HT1080 (cell line): ENCODE measurements at regions not wholly inside any gene's neighbourhood (a gene's known extent, or its start where the extent isn't known, plus 50 kb on each side); places are given as distances from the start of the nearest gene placed in this dataset.
"Not testable (repeated sequence)": the region's sequence is repeated elsewhere in the genome, so short reads cannot be mapped to it uniquely, and the experiment has no call there.

Source experiments
- DNase-seq: peaks from one replicate; pipeline ENCODE4 v3.0.0-alpha.2; 2015; ENCODE audit warnings: low read depth

DNA sequence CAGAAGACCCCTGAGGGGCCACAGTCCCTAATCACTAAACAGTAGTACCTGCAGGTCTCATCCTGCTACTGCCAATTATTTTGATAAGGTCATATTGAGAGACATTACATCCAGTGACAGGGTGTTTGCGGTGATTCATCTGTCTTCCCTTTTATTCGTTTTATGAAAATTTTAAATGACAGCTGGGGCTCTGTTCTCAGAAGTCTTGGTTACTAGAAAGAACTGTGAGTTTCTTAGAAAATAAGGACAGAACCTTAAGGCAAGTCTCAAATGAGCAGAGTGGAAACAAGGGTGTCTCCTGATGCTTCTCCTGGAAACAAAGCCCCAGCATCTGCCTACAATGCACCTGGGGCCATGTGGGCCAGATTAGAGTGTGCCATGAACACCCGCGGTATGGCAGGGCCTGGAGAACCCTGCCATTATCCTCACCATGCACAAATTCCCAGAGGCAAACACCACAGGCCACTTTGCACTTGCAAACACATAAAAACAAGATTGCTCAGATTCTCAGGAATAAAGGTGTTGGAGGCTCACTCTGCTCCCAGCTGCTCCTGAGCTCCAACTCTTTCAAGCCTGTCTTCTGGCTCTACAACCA, 66.3 kb upstream of the IQSEC1 start:
- no peak for DNase-seq

DNA sequence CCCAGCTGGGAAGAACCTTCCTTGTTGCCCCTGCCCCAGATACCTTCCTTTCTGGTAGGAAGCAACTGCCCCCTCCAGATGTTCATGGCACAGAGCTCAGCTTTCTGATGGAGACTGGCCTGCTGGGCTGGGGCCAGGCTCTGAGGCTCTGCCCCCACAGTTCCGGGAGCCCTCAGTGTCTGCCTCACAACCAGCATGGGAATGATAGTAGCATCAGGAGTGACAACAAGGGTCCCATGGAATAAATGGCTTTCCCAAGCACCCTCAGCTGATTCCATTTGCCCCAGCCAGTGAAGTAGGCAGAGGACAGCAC, 65.6 kb upstream of the IQSEC1 start:
- no peak for DNase-seq

DNA sequence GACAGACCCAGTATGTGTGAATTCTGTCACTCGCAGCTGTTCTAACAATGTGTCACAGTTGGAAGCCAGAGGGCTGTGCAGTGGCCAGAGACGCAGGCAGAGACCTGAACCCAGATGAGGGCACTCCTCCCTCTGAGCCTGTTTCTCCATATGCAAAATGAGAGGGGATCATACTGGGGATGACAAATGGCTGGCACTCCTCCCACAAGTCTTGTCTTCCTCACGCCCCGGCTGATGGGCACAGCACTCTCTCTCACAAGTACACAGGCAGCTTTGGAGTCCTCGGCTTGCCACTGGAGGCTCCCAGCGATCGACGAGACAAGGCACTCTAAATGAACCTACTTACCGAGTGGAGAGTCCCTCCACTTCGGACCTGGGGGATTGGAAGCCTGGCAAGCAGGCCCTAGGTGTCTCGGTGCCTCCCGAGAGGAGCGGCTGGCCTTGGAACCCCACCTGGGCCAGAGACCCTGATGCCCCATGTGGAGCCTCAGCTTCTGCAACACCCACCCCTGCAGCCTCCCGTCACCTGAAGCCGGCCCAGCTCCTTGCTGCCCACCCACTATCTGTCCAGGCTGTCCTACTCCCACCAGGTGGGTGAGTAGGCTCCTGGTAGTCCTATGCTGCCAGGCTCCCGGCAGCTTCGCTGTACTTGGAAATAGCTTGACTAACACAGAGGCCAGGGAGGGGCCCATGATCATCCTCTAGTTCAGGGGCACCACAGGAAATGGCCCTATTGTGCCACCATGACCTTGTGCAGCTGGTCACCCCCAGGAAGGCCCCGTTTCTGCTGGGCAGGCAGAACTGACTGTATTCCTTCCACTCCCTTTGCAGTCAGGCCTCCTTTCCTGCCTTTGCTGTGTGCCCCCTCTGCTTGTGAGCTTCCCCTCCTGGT, 65.0 kb upstream of the IQSEC1 start:
- no peak for DNase-seq

DNA sequence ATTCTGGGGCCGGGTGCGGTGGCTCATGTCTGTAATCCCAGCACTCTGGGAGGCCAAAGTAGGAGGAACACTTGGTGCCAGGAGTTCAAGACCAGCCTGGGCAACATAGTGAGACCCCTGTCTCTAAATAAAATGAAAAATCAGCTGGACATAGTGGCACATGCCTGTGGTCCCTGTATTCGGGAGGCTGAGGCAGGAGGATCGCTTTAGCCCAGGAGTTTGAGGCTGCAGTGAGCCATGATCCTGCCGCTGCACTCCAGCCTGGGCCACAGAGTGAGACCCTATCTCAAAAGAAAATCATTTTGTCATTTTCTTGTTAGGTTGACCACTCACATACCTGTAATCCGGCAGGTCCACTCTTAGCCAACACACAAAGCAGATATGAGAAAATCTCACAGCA, 63.6 kb upstream of the IQSEC1 start:
- DNase-seq, result not testable (repeated sequence)

DNA sequence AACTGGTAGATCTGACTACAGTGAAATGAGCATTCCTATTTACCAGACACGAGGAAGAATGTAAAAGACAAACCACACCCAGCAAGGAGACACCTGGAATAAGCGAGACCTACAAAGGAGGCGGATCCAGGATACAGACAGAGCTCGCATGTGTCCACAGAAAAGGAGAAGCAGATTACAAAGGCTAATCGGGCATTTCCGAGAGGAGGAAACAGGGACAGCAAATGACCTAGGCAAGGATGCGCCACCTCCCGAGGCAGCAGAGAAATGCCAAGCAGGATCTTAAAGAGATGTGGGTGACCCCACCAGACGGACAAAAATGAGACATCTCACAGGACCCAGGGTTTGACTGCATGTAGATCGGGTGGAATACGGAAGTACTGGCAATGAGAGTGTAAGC, 63.2 kb upstream of the IQSEC1 start:
- DNase-seq, result no peak

DNA sequence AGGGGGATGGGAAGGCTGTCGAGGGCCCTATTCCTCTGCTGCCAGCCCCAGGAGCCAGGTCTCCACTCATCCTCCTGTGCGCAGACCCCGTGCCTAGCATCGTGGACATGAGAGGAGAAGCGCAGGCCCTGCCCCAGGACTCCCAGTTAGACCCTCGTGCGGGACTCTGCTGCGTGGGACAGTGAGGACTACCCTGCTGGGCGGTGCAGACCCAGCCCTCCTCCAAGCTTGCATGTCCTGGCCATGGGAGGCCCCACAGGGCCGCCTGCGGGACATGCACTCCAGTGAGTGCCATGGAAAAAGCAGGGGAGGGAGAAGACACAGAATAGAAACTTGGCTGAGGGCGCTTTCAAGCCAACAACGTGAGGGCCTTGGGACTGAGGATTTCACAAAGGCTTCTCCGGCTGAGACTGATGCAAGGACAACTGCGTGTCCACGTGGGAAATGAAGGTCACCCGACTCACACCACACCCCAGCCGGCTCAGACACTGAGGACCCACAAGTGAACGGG, 62.6 kb upstream of the IQSEC1 start:
- DNase-seq, result no peak

DNA sequence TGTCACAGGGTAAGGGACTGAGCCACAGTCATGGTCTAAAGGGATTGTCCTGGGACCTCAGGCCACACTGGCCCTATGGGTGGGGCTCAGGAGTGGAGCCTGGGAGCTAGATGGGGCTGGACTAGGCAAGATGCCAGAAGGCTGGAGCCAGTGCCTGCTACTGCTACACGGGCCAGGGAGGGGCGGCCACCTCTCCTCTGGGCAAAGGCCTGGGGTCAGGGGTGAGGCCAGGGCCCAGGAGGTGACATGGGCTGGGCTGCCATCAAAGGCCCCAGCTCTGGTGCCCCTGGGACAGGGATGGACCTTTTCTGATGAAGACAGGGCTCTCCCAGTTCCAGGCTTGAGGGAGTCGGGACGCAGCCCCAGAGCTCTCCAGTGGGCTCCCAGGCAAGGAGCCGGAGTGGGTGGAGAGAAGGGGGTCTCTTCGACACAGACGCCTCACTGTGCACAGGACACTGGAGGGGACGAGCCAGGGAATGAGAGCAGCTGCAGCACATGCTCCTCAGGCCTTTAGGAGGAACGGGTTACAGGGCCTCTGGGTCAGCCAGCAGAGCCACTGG, 62.1 kb upstream of the IQSEC1 start:
- DNase-seq, result no peak

DNA sequence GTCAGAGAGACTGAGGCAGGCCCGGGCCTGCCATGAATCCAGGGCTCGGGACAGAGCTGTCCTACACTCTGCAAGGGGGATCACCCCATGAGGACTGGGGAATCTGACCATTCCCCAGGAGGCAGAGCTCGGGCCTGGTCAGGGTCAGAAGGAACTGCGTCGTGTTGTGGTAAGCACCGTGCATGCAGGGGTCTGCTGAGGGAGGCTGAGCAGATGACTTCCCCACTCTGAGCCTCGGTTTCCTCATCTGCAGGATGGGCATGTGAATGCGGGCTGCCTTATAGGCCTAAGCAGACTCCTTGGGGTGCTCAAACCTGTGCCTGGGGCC, 61.6 kb upstream of the IQSEC1 start:
- DNase-seq, result no peak

DNA sequence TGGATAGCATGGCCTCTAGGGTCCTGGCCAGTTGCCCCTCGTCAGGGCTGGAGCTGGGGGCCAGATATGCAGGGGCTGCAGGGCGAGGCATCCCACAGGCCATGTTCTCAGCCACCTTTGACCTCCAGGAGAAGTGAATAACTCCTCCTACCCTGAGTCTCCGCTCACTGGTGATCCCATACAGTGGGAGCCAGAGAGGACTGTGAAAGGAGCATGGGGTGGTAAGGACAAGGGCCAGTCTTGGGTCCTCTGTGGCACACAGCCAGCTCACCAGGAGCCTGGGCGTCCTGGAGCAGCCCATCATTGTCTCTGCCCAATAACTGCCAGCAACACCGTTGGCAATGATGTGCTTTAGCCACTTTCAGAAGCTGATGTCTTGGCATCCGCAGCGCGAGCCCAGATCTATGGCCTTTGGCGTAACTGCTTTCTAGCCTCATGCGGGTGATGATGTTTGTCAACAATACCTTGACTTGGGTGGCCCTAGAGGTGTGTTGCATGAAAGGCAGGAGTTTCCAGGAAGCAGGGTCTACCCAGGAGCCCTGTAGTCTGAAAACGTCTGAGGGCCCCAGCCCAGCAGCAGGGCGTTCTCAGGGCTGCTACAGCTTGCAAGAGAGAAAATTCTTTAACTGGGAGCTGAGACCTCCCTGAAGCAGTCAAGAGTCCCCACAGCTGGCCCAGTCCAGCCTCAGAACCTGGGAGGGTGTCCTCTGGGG, 61.1 kb upstream of the IQSEC1 start:
- no peak for DNase-seq

DNA sequence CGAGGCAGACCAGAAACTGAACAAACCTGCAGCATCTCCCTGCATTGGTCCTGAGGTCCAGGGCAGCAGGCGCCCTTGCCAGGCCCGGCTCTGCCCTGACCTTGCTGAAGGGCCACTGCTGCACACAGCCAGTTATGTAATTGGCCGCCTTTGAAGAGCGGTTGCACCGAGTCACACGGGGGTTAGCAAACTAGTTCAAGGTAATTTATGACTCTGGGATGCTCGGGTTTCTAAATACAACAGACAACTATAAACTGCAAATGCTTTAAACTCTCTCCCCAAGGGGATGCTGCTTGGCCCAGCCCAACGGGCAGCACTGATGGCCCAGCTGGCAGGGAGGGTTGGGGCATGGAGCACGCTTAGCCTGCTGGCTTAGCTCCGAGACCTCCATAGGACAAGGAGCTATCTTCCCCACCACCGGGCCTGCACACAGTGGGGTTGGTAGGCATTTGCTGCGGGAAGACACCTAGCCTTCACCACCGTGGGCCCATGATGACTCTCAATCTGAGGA, 60.3 kb upstream of the IQSEC1 start:
- no peak for DNase-seq

DNA sequence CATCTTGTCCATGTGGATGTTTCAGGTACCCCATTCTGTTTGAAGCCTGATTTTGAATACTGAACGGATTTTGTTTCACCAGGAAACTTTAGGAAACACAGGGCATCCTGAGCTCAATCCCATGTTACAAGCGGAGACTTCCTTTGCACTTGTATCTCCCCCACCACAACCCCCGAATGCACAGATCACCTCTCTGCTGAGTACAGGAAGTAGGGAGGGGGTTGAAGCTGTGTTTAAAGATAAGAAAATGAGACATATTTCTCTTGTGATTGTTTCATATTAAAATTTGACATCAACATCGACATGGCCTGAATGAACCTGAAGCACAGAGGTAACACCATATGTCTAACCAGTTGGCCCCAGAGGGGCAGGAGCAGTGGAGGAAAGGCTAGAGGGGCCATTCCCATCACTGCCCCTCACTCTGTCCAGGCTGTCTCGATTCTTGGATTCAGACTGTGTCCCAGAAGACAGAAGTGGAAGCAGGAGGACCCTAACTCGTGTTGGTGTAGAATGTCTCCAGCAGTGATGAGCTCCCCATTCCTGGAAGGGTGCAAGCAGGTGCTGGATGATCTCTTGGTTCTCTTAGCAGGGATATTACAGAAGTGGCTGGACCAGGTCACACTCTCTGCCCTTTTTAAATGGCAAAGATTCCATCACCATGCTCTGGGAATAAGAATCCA, 59.6 kb upstream of the IQSEC1 start:
- DNase-seq, result no peak

DNA sequence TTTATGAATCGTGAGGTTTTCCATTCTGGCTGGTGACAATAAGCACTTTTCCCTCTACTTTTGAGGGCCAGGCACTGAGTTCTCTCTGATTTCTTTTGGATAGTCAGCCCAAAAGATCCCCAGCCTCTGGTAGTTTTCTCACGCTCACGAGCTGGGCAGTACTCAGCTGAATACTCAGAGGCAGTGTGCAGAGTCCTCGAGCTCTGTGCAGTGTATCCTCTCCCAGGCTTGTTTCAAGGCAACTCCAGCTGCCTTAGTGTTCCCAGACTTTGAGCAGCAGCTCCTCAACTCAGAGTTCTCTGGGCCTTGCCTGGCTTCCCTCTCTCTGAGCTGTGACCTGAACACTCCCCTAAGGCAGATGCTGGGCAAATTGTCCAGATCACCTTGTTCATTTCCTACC, 59.1 kb upstream of the IQSEC1 start:
- DNase-seq, result no peak

DNA sequence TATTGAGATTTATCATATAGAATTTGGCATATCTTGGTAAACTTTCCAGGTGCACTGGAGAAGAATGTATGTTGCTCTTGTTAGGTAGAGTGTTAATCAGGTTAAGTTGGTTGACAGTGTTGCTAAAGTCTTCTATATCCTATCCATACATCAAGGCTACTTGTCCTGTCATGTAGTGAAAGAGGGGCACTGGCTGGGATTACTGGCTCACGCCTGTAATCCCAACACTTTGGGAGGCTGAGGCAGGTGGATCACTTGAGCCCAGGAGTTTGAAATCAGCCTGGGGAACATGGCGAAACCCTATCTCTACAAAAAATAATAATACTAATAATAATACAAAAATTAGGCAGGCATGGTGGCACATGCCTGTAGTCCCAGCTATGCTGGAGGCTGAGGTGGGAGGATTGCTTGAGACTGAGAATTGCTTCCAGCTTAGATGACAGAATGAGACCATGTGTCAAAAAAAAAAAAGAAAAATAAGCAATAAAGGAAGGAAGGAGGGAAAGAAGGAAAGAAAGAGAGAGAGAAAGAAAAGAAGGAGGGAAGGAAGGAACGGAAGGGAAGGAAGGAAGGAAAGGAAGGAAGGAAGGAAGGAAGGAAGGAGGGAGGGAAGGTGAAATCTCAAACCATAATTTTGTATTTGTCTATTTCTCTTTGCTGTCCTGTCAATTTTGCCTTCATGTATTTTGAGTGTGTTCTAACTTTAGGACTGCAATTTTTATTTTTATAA, 57.4 kb upstream of the IQSEC1 start:
- no peak for DNase-seq

DNA sequence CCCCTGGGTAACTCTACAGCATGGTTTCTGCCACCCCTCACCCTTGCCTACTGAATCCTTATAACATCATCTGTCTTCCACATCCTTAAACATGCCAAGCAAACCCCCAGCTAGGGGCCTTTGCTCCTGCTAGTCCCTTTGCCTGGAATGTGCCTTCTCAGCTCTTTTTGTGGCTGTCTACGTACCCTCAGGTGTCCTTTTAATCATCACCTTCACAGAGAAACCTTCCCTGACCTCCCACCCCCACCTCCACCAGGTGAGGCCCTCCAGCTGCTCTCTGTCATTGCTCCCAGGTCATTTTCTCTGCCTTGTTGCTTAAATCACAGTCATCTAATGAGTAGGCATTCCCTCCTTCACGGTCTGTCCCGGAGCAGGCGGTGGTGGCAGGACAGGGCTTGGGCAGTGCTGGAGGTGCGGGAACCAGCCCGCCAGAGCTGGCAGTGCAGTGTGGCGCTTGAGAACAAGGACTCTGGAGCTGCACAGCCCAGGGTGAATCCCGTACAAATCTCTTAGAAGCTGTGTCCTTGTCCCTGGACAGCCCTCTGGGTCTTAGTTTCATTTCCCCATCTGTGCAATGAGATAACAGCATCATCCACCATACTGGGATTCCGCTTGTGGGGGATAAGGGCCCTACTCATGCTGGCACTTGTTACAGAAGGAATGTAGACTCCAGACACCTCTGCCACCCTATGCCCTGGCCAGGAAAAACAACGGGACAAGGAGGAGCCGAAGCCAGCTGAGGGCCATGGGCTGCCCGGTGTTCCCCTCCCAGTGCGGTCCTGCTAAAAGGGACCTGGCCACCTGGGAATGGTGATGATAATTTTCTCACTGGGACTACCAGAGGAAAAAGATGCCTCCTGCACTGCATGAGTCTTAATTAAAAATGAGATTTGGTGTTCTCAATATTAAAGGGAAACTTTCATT, 52.1 kb upstream of the IQSEC1 start:
- DNase-seq, result no peak

DNA sequence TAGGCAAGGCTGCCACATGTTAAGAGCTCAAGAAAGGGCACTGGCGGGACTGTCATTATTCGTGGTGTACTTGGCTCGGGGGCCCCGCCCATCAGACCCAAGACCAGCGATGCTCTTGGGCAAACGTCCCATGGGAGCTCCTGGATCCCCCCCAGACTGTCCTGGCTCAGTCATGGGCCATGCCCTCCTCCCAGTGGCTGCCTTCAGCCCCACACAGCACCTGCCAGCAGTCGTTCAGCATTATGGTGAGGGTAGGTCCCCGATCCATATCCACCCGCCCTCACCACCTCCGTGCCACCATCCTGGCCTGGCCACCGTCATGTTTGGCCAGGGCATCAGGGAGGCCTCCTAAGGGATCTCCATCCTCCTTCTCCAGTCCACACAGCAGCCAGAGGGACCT, 51.4 kb upstream of the IQSEC1 start:
- no peak for DNase-seq

DNA sequence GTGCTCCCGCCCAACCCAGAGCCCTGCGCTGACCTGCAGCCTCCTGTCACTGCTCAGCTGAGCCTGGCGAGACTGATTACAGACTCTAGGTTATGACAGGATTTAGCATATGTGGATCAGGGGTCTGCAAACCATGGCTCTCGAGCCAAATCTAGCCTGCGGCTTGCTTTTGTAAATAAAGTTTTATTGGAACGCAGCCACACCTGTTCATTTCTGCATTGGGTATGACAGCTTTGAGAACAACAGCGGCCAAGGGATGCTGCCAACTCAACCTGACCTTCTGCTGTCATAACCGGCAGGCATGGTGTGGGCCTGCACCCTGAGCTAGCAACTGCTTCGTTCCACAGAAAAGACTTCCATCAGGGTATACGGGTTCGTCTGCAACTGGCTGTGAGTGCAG, 50.5 kb upstream of the IQSEC1 start:
- no peak for DNase-seq

DNA sequence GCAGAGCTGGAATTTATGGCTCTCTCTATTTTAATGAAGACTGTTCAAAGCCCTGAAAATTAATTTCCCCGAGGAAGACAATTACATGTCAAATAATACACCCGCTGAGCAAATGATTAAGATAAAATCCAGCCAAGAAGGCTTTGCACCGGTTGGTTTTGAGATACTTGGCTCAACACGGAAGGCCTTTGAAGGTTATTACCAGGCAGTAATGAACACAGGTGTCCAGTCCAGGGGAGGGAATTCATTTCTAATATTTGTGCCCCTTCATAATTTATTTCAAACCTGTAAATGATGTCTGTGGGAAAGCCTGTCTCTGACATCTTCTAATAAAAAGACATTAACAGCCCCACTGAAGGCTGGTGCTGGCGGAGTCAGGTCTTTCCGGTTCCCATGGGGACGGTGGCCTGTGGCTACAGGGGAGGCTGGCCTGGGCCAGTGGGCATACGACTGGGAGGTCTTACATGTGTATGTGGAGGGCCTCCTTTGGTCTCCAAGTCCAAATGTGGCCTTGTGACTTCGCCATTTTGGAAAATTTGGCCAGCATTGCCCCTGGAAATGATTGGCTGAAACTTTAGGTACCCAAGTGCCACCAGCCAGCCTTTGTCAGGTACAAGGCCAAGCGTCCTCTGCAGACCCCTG, 49.9 kb upstream of the IQSEC1 start:
- no peak for DNase-seq
